GM10266 (cell line): ENCODE measurements at regions not wholly inside any gene's neighbourhood (a gene's known extent, or its start where the extent isn't known, plus 50 kb on each side); places are given as distances from the start of the nearest gene placed in this dataset.

ENCODE experiments used
- DNase-seq: peaks from one replicate; pipeline ENCODE4 v3.0.0; 2012; ENCODE audit errors: extremely low spot score
- TF ChIP-seq, protein P1 (sequence below): IDR thresholded peaks from 2 replicates; pipeline ENCODE4 v1.5.1; 2012; ENCODE audit warnings: mild to moderate bottlenecking, low read depth; ENCODE audit not compliant: control insufficient read depth, insufficient read depth; ENCODE audit errors: missing control alignments

DNA sequence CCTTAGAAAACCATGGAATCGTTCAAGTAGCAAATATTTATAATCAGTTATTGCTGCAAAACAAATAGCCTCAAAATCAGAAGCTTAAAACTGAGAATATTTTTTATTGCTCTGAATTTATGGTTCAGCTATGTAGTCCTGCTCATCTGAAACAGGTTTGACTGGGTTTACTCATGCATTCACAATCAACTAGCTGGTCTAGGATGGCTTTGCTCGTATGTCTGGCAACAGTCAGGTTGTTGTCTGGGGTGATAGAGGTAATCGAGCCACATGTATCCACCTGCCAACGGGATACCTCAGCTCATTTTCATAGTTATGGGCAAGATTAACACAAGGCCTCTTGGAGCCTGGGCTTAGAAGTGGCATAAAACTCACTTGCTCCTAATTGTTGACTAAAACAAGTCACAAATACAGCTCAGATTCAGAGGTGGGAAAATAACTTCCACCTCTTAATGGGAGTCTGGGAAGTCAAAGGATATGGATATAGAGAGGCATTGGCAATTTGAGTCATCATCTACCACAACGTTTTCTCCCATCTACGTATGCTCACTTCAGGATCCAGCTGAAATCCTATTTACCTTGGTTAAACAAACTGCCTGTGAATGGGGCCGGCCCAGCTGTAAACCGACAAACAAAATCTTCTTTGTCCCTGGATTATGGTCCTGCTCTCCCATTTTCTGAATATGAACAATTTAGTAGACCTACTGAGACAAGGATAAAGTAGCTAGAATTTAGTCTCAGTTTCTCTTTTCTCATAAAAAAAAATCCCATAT lies 54.5 kb upstream of the TENT5A start:
- no peak for DNase-seq
- TF ChIP-seq, protein P1, sequence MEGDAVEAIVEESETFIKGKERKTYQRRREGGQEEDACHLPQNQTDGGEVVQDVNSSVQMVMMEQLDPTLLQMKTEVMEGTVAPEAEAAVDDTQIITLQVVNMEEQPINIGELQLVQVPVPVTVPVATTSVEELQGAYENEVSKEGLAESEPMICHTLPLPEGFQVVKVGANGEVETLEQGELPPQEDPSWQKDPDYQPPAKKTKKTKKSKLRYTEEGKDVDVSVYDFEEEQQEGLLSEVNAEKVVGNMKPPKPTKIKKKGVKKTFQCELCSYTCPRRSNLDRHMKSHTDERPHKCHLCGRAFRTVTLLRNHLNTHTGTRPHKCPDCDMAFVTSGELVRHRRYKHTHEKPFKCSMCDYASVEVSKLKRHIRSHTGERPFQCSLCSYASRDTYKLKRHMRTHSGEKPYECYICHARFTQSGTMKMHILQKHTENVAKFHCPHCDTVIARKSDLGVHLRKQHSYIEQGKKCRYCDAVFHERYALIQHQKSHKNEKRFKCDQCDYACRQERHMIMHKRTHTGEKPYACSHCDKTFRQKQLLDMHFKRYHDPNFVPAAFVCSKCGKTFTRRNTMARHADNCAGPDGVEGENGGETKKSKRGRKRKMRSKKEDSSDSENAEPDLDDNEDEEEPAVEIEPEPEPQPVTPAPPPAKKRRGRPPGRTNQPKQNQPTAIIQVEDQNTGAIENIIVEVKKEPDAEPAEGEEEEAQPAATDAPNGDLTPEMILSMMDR, result no peak

DNA sequence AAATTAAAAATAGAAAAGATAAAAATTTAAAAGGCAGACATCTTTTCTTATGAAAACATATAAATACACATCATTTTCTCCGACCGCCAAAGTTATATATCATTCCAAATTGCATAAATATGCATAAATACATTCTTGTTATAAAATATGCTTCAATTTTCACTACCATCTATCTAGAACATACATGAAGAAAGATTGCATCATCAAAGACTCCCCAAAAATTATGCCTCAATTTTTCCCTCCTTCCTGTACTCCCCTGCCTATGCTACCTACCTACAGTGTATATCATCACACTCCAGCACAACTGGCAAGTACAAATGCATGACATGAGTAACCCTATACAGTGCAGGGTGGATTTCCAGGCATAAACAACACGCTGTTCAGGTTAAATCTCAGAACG lies 49.9 kb upstream of the TENT5A start:
- TF ChIP-seq, protein P1, result no peak
- DNase-seq, result no peak
